HEK293 (cell line): ENCODE measurements at regions not wholly inside any gene's neighbourhood (a gene's known extent, or its start where the extent isn't known, plus 50 kb on each side); places are given as distances from the start of the nearest gene placed in this dataset.

ENCODE experiments used
- CTCF ChIA-PET: fragments of 350-600 bp; formaldehyde crosslinking; extraction: SDS; loops from one replicate; lab custom pipeline; 2021; ENCODE audit warnings: antibody characterized with exemption; lab: Yijun Ruan, JAX
- POLR2A ChIA-PET: fragments of 300-600 bp; formaldehyde crosslinking; extraction: SDS; loops from one replicate; lab custom pipeline; 2020; ENCODE audit warnings: antibody characterized with exemption, inconsistent platforms; lab: Yijun Ruan, JAX
- H3K27ac ChIP-seq: fragments of 200-500 bp; sonication (Bioruptor generic); 2 replicates; pipeline ENCODE4 v1.5.1; 2014; ENCODE audit warnings: low read depth, low read length, control low read depth, inconsistent platforms; ENCODE audit errors: extremely low read depth
- H3K36me3 ChIP-seq, 2 experiments: fragments of 200-500 bp in 1 of 2; sonication (Bioruptor generic) in 1 of 2; 1 replicate in 1 of 2; 2 replicates in 1 of 2; pipeline ENCODE4 v1.5.1; 2014 to 2017; ENCODE audit warnings: inconsistent platforms in 2 of 2, low read length in 2 of 2; ENCODE audit not compliant: control insufficient read depth in 2 of 2, insufficient read depth in 1 of 2
- H3K4me1 ChIP-seq: fragments of 200-500 bp; sonication (Bioruptor generic); 2 replicates; pipeline ENCODE4 v1.5.1; 2014; ENCODE audit warnings: mild to moderate bottlenecking, low read length, inconsistent platforms; ENCODE audit not compliant: control insufficient read depth, insufficient read depth
- H3K4me3 ChIP-seq: 2 replicates; pipeline ENCODE4 v1.5.1; 2011; ENCODE audit warnings: low read depth, mild to moderate bottlenecking, control low read depth, low read length, moderate library complexity
- H3K9me3 ChIP-seq: fragments of 200-500 bp; sonication (Bioruptor generic); 2 replicates; pipeline ENCODE4 v1.5.1; 2014; ENCODE audit warnings: low read depth, low read length, inconsistent platforms; ENCODE audit not compliant: control insufficient read depth, insufficient read depth
- CTCF ChIP-seq: fragments of 450-650 bp; formaldehyde crosslinking; IDR thresholded peaks from 2 replicates; pipeline ENCODE4 v1.5.1; 2016; ENCODE audit warnings: missing biosample characterization, missing genetic modification characterization
- GLI2 ChIP-seq: fragments of 450-650 bp; formaldehyde crosslinking; IDR thresholded peaks from 2 replicates; pipeline ENCODE4; 2017; ENCODE audit warnings: missing biosample characterization, missing genetic modification characterization, low read depth, borderline replicate concordance
- HOXA7 ChIP-seq: sonication (generic); formaldehyde crosslinking; IDR thresholded peaks from 2 replicates; pipeline ENCODE4 v1.8.1; 2022; ENCODE audit warnings: missing genetic modification reagents, borderline replicate concordance
- KLF10 ChIP-seq: fragments of 450-650 bp; IDR thresholded peaks from 2 replicates; pipeline ENCODE4 v1.5.1; 2018; ENCODE audit warnings: missing biosample characterization, mild to moderate bottlenecking, missing genetic modification characterization
- KLF16 ChIP-seq: fragments of 450-650 bp; formaldehyde crosslinking; IDR thresholded peaks from 2 replicates; pipeline ENCODE4 v1.5.1; 2017; ENCODE audit warnings: missing biosample characterization, missing genetic modification characterization
- KLF7 ChIP-seq: fragments of 450-650 bp; formaldehyde crosslinking; IDR thresholded peaks from 2 replicates; pipeline ENCODE4 v1.5.1; 2016; ENCODE audit warnings: missing biosample characterization, missing genetic modification characterization, borderline replicate concordance
- RBAK ChIP-seq: fragments of 450-650 bp; formaldehyde crosslinking; IDR thresholded peaks from 2 replicates; pipeline ENCODE4 v1.5.1; 2016; ENCODE audit warnings: missing biosample characterization, missing genetic modification characterization
- ZBTB8A ChIP-seq: fragments of 450-650 bp; formaldehyde crosslinking; IDR thresholded peaks from 2 replicates; pipeline ENCODE4 v1.5.1; 2016; ENCODE audit warnings: missing biosample characterization, missing genetic modification characterization
- ZFP3 ChIP-seq: fragments of 450-650 bp; formaldehyde crosslinking; IDR thresholded peaks from 2 replicates; pipeline ENCODE4 v1.5.1; 2016; ENCODE audit warnings: low read depth, missing biosample characterization, missing genetic modification characterization
- ZFP41 ChIP-seq: fragments of 450-650 bp; formaldehyde crosslinking; IDR thresholded peaks from 2 replicates; pipeline ENCODE4 v1.5.1; 2016; ENCODE audit warnings: missing biosample characterization, missing genetic modification characterization, borderline replicate concordance
- ZNF133 ChIP-seq: fragments of 450-650 bp; formaldehyde crosslinking; IDR thresholded peaks from 2 replicates; pipeline ENCODE4 v1.5.1; 2016; ENCODE audit warnings: missing biosample characterization, missing genetic modification characterization
- ZNF148 ChIP-seq: fragments of 450-650 bp; formaldehyde crosslinking; IDR thresholded peaks from 2 replicates; pipeline ENCODE4 v1.5.0; 2017; ENCODE audit warnings: missing biosample characterization, missing genetic modification characterization, borderline replicate concordance
- ZNF214 ChIP-seq: fragments of 450-650 bp; formaldehyde crosslinking; IDR thresholded peaks from 2 replicates; pipeline ENCODE4 v1.5.1; 2017; ENCODE audit warnings: missing biosample characterization, mild to moderate bottlenecking, missing genetic modification characterization, borderline replicate concordance
- ZNF639 ChIP-seq: fragments of 450-650 bp; formaldehyde crosslinking; IDR thresholded peaks from 2 replicates; pipeline ENCODE4 v1.5.1; 2016; ENCODE audit warnings: missing biosample characterization, missing genetic modification characterization
- ZNF670 ChIP-seq: fragments of 450-650 bp; formaldehyde crosslinking; IDR thresholded peaks from 2 replicates; pipeline ENCODE4 v1.5.1; 2016; ENCODE audit warnings: missing biosample characterization, missing genetic modification characterization, low read depth
- ZNF768 ChIP-seq: fragments of 450-650 bp; formaldehyde crosslinking; IDR thresholded peaks from 2 replicates; pipeline ENCODE4 v1.5.1; 2018; ENCODE audit warnings: missing biosample characterization, mild to moderate bottlenecking, missing genetic modification characterization
- ZNF830 ChIP-seq: fragments of 450-650 bp; IDR thresholded peaks from 2 replicates; pipeline ENCODE4 v1.5.0; 2018; ENCODE audit warnings: missing biosample characterization, missing genetic modification characterization, low read depth, mild to moderate bottlenecking, moderate library complexity
- TF ChIP-seq, protein P1 (sequence below): fragments of 450-650 bp; formaldehyde crosslinking; IDR thresholded peaks from 2 replicates; pipeline ENCODE4; 2016; ENCODE audit warnings: missing biosample characterization, missing genetic modification characterization
- TF ChIP-seq, protein P2 (sequence below): fragments of 450-650 bp; formaldehyde crosslinking; IDR thresholded peaks from 2 replicates; pipeline ENCODE4 v1.5.1; 2016; ENCODE audit warnings: missing biosample characterization, missing genetic modification characterization

GRCh38 chr10:26384600-26384999 is 53.5 kb upstream of the APBB1IP start (continued):
- no peak for TF ChIP-seq ZFP41 (tag by site-specific recombination)
- no peak for TF ChIP-seq ZNF768
- TF ChIP-seq ZNF670 (tag by site-specific recombination) = no peak
- no peak for TF ChIP-seq KLF16
- no peak for TF ChIP-seq CTCF (tag by site-specific recombination)

GRCh38 chr10:26385443-26385842 is 52.7 kb upstream of the APBB1IP start:
- Histone ChIP-seq H3K36me3 (no peaks in the 10 kb centered on the region), H3K27ac (no peak overlapping the region), H3K4me1 (no peaks in the 10 kb centered on the region)
- CTCF ChIA-PET = interaction anchor here (0.6 kb wide), 1 partner anchor 129 kb away, joined by 3 read pairs; no protein-coding TSS in a partner anchor
- TF ChIP-seq, protein P1, sequence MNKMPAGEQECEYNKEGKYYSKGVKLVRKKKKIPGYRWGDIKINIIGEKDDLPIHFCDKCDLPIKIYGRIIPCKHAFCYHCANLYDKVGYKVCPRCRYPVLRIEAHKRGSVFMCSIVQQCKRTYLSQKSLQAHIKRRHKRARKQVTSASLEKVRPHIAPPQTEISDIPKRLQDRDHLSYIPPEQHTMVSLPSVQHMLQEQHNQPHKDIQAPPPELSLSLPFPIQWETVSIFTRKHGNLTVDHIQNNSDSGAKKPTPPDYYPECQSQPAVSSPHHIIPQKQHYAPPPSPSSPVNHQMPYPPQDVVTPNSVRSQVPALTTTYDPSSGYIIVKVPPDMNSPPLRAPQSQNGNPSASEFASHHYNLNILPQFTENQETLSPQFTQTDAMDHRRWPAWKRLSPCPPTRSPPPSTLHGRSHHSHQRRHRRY = no peak
- TF ChIP-seq GLI2 (no peak), ZNF133 (tag by site-specific recombination) (no peak), ZNF830 (tag by site-specific recombination) (no peak), ZFP3 (tag by site-specific recombination) (no peak), KLF10 (tag by site-specific recombination) (no peak)
- TF ChIP-seq, protein P2, sequence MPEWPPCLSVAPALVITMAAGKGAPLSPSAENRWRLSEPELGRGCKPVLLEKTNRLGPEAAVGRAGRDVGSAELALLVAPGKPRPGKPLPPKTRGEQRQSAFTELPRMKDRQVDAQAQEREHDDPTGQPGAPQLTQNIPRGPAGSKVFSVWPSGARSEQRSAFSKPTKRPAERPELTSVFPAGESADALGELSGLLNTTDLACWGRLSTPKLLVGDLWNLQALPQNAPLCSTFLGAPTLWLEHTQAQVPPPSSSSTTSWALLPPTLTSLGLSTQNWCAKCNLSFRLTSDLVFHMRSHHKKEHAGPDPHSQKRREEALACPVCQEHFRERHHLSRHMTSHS = no peak
- TF ChIP-seq, all 188 proteins: peak for 0
- no peak overlapping the region for H3K4me3 ChIP-seq
- POLR2A ChIA-PET = no interaction called here
- H3K9me3 ChIP-seq = no peaks in the 10 kb centered on the region

DNA sequence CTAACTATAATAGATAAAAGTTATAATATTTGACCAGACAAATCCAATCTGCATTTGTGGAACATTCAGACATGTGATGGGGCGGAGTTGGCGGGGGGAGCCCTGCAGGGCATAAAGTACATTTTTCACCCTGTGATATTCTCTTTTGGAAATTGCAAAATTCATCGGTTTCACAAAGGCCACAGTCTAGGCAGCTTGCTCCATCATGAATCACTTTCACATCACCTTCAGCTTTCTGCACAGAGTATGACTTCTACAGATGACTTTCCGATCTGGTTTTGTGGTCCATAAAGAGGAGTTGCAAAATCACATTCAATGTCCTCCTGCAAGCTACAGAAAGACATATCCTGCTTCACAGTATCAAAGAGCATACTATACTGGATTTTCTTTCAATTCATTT is 51.4 kb upstream of the APBB1IP start:
- Histone ChIP-seq H3K27ac (no peak overlapping the region), H3K4me1 (no peaks in the 10 kb centered on the region), H3K4me3 (no peak overlapping the region), H3K36me3 (no peaks in the 10 kb centered on the region), H3K9me3 (no peaks in the 10 kb centered on the region)
- POLR2A ChIA-PET = no interaction called here
- CTCF ChIA-PET = no interaction called here
- TF ChIP-seq HOXA7 (CRISPR knock-in tag) = no peak
- no peak for TF ChIP-seq ZFP41 (tag by site-specific recombination)
- no peak for TF ChIP-seq ZNF148 (tag by site-specific recombination)
- no peak for TF ChIP-seq ZNF214 (tag by site-specific recombination)
- no peak for TF ChIP-seq KLF7
- TF ChIP-seq, protein P1 = no peak
- no peak for TF ChIP-seq ZNF830 (tag by site-specific recombination)
- TF ChIP-seq RBAK (tag by site-specific recombination) = no peak
- TF ChIP-seq ZFP3 (tag by site-specific recombination) = no peak
- no peak for TF ChIP-seq ZNF639 (tag by site-specific recombination)
- TF ChIP-seq ZBTB8A = no peak
